Progenitor cell of endocrine pancreas (in vitro differentiated cells): ENCODE measurements at regions not wholly inside any gene's neighbourhood (a gene's known extent, or its start where the extent isn't known, plus 50 kb on each side); places are given as distances from the start of the nearest gene placed in this dataset.

Source experiments
- DNase-seq: peaks from one replicate; pipeline ENCODE4 v3.0.0; 2021; ENCODE audit warnings: low spot score; ENCODE audit not compliant: unreplicated experiment
- H3K27ac Mint-ChIP-seq: 2 replicates; pipeline ENCODE4 v1.8.0; 2021; ENCODE audit warnings: mild to moderate bottlenecking, moderate library complexity, mixed read lengths
- H3K27me3 Mint-ChIP-seq: 2 replicates; pipeline ENCODE4 v1.8.0; 2021; ENCODE audit warnings: mixed read lengths
- H3K36me3 Mint-ChIP-seq: 2 replicates; pipeline ENCODE4 v1.8.0; 2022; ENCODE audit warnings: mixed read lengths; ENCODE audit not compliant: insufficient read depth
- H3K4me1 Mint-ChIP-seq: 2 replicates; pipeline ENCODE4 v1.8.0; 2021; ENCODE audit warnings: low read depth, mixed read lengths
- H3K4me3 Mint-ChIP-seq: 2 replicates; pipeline ENCODE4 v1.8.0; 2021; ENCODE audit warnings: low read depth, mild to moderate bottlenecking, moderate library complexity, mixed read lengths
- H3K9me3 Mint-ChIP-seq: 2 replicates; pipeline ENCODE4 v1.8.0; 2021; ENCODE audit warnings: low read depth, mixed read lengths
- TF ChIP-seq, protein P1 (sequence below): fragments of 200-600 bp; sonication (generic); IDR thresholded peaks from one replicate; pipeline ENCODE4 v1.5.0; 2021; ENCODE audit warnings: antibody characterized with exemption, mild to moderate bottlenecking; ENCODE audit not compliant: unreplicated experiment

DNA sequence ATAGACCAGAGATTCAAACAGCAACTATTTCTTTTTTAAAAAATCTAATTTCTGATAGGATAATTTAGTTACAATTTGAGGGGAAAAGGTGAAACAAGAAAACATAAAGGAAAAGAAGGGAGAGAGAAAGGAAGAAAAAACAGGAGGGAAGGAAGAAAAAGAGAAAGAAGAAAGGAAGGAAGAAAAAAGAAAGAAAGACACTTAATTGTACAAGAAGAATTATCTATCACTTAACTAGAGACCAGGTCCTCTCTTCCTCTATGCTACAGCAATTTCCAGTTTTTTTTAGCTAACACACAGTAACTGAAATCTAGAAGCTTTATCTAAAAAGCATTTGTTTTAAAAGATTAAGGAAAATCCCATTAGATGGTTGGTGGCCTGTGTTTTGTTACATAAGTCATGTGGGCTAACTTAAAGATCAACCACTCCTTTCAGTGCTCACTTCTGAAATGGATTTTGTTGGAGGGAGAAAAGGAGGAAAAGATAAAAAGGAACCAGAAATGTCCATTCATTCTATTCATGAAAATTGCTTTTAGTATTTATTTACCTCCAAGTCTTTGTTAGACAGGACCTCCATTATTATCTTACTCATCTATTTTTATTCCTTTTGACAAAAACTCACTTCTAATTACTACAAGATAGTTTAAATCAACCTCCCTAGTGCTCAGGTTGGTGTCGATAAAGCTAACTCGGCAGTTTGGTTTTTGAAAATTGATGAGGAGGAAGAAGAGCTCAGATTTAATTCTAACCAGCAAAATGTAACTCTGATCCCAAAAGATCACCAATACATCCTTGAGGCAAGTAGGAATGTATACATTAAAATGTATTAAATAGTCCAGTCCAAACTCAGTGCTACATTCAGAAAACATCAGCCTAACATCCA, 251.5 kb upstream of the FN1 start:
- Mint-ChIP-seq H3K27me3 (no peaks in the 10 kb centered on the region), H3K36me3 (no peaks in the 10 kb centered on the region), H3K4me1 (peaks cover 36% of the 10 kb centered on the region), H3K9me3 (peaks cover 4% of the 10 kb centered on the region), H3K4me3 (no peak overlapping the region), H3K27ac (no peak overlapping the region)
- no peak for DNase-seq
- TF ChIP-seq, protein P1, sequence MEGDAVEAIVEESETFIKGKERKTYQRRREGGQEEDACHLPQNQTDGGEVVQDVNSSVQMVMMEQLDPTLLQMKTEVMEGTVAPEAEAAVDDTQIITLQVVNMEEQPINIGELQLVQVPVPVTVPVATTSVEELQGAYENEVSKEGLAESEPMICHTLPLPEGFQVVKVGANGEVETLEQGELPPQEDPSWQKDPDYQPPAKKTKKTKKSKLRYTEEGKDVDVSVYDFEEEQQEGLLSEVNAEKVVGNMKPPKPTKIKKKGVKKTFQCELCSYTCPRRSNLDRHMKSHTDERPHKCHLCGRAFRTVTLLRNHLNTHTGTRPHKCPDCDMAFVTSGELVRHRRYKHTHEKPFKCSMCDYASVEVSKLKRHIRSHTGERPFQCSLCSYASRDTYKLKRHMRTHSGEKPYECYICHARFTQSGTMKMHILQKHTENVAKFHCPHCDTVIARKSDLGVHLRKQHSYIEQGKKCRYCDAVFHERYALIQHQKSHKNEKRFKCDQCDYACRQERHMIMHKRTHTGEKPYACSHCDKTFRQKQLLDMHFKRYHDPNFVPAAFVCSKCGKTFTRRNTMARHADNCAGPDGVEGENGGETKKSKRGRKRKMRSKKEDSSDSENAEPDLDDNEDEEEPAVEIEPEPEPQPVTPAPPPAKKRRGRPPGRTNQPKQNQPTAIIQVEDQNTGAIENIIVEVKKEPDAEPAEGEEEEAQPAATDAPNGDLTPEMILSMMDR = no peak

DNA sequence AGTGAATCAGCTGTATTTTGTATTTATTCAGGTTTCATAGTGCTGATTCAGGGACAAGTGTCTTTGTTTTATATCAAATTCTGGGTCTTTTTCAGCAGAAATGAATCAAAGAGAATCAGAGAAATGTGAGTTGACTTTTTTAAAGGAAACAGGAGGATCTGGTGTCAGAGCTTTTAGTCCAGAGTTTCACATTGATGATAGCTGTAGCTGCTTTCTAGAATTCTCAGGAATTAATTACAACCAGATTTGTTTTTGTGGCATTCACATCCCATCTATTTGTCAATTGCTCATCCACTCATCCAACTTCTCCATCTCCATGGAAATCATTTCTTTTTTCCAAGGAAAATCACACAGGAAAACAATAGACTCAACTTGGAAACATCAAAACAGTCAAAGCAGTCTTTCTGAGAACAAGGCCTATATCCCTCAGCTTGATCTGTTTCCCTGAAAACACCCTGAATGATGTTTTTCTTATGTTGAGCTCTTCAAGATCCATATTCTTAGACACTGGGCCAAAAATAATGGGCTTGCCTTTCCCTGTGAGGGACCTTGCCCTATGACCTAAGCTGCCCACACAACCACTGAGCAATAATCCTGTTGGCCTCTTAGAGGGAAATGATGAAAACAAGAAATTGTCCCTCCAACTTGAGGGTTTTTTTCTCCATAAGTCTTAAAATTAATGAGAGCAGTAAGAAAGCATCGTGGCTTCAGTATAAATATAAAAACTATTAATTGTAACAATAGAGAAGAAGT, 249.5 kb upstream of the FN1 start:
- Mint-ChIP-seq H3K4me3 (no peak overlapping the region), H3K36me3 (no peaks in the 10 kb centered on the region), H3K9me3 (peaks cover 7% of the 10 kb centered on the region), H3K27me3 (no peaks in the 10 kb centered on the region), H3K27ac (peak overlapping the region; percentile 68), H3K4me1 (peaks cover 52% of the 10 kb centered on the region)
- TF ChIP-seq, protein P1 = no peak
- DNase-seq = no peak

DNA sequence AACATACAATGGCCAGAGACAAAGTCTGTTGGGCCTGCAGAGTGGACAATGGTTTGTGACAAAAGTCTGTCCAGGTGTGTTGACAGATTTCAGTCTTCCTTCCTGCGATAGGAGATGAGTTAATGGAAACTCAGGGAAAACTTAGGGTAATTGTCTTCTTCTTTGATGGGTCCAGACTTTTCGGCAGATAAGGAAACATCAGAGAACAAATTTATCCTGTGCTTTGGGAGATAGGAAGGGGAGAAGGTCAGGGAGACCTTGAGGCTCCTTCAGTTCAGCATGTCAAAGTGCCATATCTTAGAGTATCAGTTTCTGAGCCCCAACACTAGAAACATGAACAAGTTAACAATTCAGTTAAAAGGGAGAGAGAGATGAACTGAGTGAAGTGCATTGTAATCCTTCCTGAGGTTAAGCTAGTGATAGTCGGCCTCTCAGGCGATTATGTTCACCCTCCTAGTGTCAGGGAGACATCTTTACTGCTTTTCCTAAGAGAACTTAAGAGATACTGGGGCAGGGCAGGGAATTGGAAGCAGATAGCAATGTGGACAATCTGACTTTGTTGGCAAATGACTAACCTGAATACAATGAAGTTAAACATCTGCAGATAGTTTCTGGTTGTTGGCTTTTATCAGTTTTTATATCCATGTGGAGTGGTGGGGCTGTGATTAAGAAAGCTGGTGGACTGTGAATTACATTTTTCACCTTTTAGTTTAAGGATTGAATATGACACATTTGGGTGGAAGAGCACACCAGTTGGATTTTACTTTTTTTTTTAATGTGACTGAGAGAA, 248.8 kb upstream of the FN1 start:
- no peaks in the 10 kb centered on the region for H3K27me3 Mint-ChIP-seq
- peak overlapping the region; percentile 68 for H3K27ac Mint-ChIP-seq
- H3K9me3 Mint-ChIP-seq = peaks cover 7% of the 10 kb centered on the region
- TF ChIP-seq, protein P1 = no peak
- peaks cover 52% of the 10 kb centered on the region for H3K4me1 Mint-ChIP-seq
- DNase-seq = no peak
- H3K4me3 Mint-ChIP-seq = no peak overlapping the region
- no peaks in the 10 kb centered on the region for H3K36me3 Mint-ChIP-seq

DNA sequence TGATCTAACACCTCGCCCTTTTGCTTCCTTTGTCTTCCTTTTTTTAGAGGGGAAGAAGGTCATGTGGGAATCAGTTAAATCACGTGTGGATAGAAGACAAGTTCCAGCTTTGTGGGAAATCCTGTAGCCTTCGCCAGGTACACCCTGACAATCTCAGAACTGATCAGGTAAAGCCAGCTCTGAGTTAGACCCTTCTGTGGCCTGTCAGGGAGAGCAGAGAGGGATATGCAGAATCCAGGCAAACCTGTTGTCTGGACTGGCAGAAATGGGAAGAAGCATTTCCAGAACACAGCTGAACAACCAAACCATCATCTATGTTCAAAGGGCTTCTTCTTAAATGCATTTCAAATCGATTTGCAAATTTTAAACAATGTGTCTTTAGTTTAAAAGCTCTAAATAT, 247.4 kb upstream of the FN1 start:
- Mint-ChIP-seq H3K27me3 (no peaks in the 10 kb centered on the region), H3K9me3 (peaks cover 10% of the 10 kb centered on the region), H3K4me1 (peaks cover 54% of the 10 kb centered on the region), H3K36me3 (no peaks in the 10 kb centered on the region), H3K27ac (peak overlapping the region; percentile 79), H3K4me3 (no peak overlapping the region)
- DNase-seq = no peak
- TF ChIP-seq, protein P1 = no peak
